HEK293 (cell line): ENCODE measurements at regions not wholly inside any gene's neighbourhood (a gene's known extent, or its start where the extent isn't known, plus 50 kb on each side); places are given as distances from the start of the nearest gene placed in this dataset.

Source experiments
- KLF16 ChIP-seq: fragments of 450-650 bp; formaldehyde crosslinking; IDR thresholded peaks from 2 replicates; pipeline ENCODE4 v1.5.1; 2017; ENCODE audit warnings: missing biosample characterization, missing genetic modification characterization
- MZF1 ChIP-seq: fragments of 450-650 bp; formaldehyde crosslinking; IDR thresholded peaks from 2 replicates; pipeline ENCODE4 v1.5.1; 2017; ENCODE audit warnings: missing biosample characterization, missing genetic modification characterization, borderline replicate concordance
- ZFP69B ChIP-seq: fragments of 450-650 bp; formaldehyde crosslinking; IDR thresholded peaks from 2 replicates; pipeline ENCODE4 v1.5.1; 2016; ENCODE audit warnings: missing biosample characterization, missing genetic modification characterization
- ZNF121 ChIP-seq: fragments of 450-650 bp; formaldehyde crosslinking; IDR thresholded peaks from 2 replicates; pipeline ENCODE4 v1.5.1; 2016; ENCODE audit warnings: missing biosample characterization, missing genetic modification characterization

DNA sequence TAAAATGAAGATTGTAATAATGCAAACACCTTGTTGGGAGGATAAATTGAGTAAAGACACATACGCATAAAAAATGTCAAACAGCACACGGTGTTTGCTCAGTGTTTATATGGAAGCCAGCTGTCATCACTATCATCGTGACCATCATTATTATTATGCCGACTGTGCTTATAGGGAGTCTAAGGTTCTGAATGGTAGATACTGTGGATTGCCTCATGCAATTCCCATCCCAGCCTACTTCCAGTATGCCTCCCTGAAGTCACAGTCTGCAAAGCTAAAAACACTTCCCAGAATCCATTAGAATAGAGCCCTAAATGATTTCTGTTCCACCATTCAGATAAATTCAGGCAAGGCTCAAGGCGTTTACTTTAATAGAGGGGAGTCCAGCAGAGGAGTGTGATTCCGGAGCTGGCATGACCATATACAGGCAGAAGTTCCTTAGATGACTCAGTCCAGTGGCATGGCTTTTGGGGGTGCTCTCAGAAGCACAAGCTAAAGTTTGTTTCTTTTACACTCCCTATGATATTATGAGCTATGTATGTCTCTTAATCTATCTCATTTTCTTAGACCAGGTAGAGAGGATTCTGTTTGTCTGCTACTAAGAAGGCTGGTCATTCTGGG is 148.7 kb downstream of the MEX3B start:
- TF ChIP-seq KLF16 (tag by site-specific recombination) = no peak
- TF ChIP-seq MZF1 (tag by site-specific recombination) = no peak
- TF ChIP-seq ZFP69B (tag by site-specific recombination) = no peak
- no peak for TF ChIP-seq ZNF121 (tag by site-specific recombination)
